ENCODE measurements at regions not wholly inside any gene's neighbourhood (a gene's known extent, or its start where the extent isn't known, plus 50 kb on each side); places are given as distances from the start of the nearest gene placed in this dataset.
"Not testable (repeated sequence)": the region's sequence is repeated elsewhere in the genome, so short reads cannot be mapped to it uniquely, and the experiment has no call there.

- DNase-seq (ENCODE audit: low spot score) = not testable (repeated sequence)
Measured at GRCh38 chr16:5159537-5159936, 61.9 kb upstream of the EEF2KMT start.

GRCh38 chr16:5158494-5158893 lies 60.9 kb upstream of the EEF2KMT start:
- no peak for DNase-seq (ENCODE audit: low spot score)

DNA sequence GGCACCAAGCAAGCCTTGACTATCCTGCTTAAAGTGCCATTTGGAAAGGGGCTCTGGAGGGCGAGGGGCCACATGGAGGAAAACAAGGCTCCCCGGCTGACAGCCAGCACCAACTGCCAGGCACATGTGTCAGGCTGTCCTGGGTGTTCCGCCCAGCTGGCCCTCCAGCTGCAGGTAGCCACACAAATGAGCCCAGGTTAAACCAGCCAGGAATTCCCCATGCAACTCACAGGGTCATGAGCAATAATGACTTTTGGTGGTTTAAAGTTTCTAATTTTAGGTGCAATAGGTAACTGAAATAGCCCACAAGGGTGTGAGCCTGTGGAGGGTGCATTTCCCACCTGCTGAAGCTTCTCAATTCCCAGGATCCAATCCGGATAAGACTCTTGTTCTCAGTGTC lies 58.9 kb upstream of the EEF2KMT start:
- not testable (repeated sequence) for DNase-seq (ENCODE audit: low spot score)

DNA sequence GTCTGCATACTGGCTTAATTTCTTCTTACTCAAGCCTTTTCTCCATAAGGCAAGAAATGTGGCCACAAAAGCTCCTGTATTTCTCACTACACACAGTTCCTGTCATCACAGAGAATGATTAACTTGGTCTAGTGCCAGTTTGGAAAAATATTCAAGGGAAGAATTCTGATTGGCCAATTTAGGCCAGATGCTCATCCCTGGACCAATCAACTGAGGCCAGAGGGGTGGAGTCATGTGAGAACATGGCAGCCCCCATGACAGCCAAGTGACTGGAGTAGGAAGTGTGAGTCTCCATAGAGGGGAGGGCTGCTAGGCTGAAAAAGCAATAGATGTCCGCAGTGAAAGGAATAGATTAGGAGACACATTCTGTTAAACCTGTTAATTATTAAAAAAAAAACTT lies 56.4 kb upstream of the EEF2KMT start:
- DNase-seq (ENCODE audit: low spot score) = not testable (repeated sequence)

DNA sequence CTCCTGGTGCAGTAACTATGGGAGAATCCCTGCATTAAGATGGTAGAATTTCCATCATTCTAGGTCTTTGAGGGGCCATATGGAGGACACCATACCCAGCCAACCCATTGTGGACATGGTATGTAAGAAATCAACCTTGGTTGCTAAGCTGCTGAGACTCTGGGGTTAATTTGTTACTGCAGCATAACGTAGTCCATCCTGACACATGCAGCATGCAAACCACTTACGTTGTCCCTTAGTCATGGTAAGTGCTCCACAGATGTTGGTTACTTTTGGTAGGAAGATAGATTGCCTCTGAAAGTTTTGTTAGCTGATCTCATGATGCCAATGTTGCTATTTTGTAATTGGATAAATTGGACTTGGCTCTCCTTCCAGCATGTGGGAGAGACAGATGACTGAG lies 53.8 kb upstream of the EEF2KMT start:
- not testable (repeated sequence) for DNase-seq (ENCODE audit: low spot score)

All from Ammon's horn (tissue), 1 donor.